HL-60 (cell line): ENCODE measurements at regions not wholly inside any gene's neighbourhood (a gene's known extent, or its start where the extent isn't known, plus 50 kb on each side); places are given as distances from the start of the nearest gene placed in this dataset.

Experiments used
- GABPA ChIP-seq: IDR thresholded peaks from 2 replicates; pipeline ENCODE4 v1.6.1; 2012; ENCODE audit warnings: low read depth
- POLR2AphosphoS5 ChIP-seq: IDR thresholded peaks from 2 replicates; pipeline ENCODE4 v1.6.1; 2012; ENCODE audit warnings: low read depth
- TF ChIP-seq, protein P1 (sequence below): IDR thresholded peaks from one replicate; pipeline ENCODE4 v1.5.1; 2011; ENCODE audit warnings: low read length, control low read depth, inconsistent platforms; ENCODE audit not compliant: insufficient read depth

GRCh38 chr3:18937574-18937973 is 210.7 kb upstream of the KCNH8 start:
- TF ChIP-seq, protein P1, sequence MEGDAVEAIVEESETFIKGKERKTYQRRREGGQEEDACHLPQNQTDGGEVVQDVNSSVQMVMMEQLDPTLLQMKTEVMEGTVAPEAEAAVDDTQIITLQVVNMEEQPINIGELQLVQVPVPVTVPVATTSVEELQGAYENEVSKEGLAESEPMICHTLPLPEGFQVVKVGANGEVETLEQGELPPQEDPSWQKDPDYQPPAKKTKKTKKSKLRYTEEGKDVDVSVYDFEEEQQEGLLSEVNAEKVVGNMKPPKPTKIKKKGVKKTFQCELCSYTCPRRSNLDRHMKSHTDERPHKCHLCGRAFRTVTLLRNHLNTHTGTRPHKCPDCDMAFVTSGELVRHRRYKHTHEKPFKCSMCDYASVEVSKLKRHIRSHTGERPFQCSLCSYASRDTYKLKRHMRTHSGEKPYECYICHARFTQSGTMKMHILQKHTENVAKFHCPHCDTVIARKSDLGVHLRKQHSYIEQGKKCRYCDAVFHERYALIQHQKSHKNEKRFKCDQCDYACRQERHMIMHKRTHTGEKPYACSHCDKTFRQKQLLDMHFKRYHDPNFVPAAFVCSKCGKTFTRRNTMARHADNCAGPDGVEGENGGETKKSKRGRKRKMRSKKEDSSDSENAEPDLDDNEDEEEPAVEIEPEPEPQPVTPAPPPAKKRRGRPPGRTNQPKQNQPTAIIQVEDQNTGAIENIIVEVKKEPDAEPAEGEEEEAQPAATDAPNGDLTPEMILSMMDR: no peak
- TF ChIP-seq POLR2AphosphoS5 (no peak), GABPA (no peak)
